Neuronal stem cell (in vitro differentiated cells): ENCODE measurements at regions not wholly inside any gene's neighbourhood (a gene's known extent, or its start where the extent isn't known, plus 50 kb on each side); places are given as distances from the start of the nearest gene placed in this dataset.

Source experiments
- DNase-seq: peaks from one replicate; pipeline ENCODE4 v3.0.0-alpha.2; 2013; ENCODE audit warnings: low spot score
- H2AFZ ChIP-seq: one replicate; pipeline ENCODE4 v1.6.1; 2013; ENCODE audit warnings: mild to moderate bottlenecking, low read length, inconsistent platforms
- H2AK5ac ChIP-seq: 2 replicates; pipeline ENCODE4 v1.6.1; 2013; ENCODE audit warnings: low read depth, mild to moderate bottlenecking, inconsistent platforms, low read length, moderate library complexity, mixed read lengths
- H2BK120ac ChIP-seq: 2 replicates; pipeline ENCODE4 v1.6.1; 2013; ENCODE audit warnings: low read depth, mild to moderate bottlenecking, inconsistent platforms, low read length, moderate library complexity, mixed read lengths
- H2BK12ac ChIP-seq: one replicate; pipeline ENCODE4 v1.6.1; 2013; ENCODE audit warnings: low read length, inconsistent platforms
- H2BK15ac ChIP-seq: 2 replicates; pipeline ENCODE4 v1.6.1; 2013; ENCODE audit warnings: mild to moderate bottlenecking, low read length, inconsistent platforms, mixed read lengths
- H2BK5ac ChIP-seq: one replicate; pipeline ENCODE4 v1.6.1; 2013; ENCODE audit warnings: inconsistent platforms, mild to moderate bottlenecking, low read length, moderate library complexity
- H3K14ac ChIP-seq: one replicate; pipeline ENCODE4 v1.6.1; 2013; ENCODE audit warnings: low read length, inconsistent platforms
- H3K18ac ChIP-seq: 2 replicates; pipeline ENCODE4 v1.6.1; 2013; ENCODE audit warnings: low read length, inconsistent platforms
- H3K23ac ChIP-seq: 2 replicates; pipeline ENCODE4 v1.6.1; 2013; ENCODE audit warnings: low read depth, mild to moderate bottlenecking, mixed read lengths, low read length, inconsistent platforms; ENCODE audit not compliant: poor library complexity
- H3K27ac ChIP-seq: replicated peaks from 3 replicates; pipeline ENCODE4 v1.5.1; 2013; ENCODE audit warnings: low read length, inconsistent platforms
- H3K27me3 ChIP-seq, 3 experiments: 2 replicates each; pipeline ENCODE4 v1.6.1; 2013; ENCODE audit warnings: low read length in 3 of 3, mild to moderate bottlenecking in 2 of 3, inconsistent platforms in 1 of 3, low read depth in 1 of 3, mixed read lengths in 1 of 3, moderate library complexity in 1 of 3; ENCODE audit not compliant: control insufficient read depth in 3 of 3, insufficient read depth in 3 of 3
- H3K36me3 ChIP-seq, 2 donors: replicated peaks in 1 of 2; 2 replicates each; pipeline ENCODE4 v1.6.1; 2013; ENCODE audit warnings: low read length in 2 of 2; ENCODE audit not compliant: control insufficient read depth in 2 of 2, insufficient read depth in 2 of 2
- H3K4ac ChIP-seq: 2 replicates; pipeline ENCODE4 v1.6.1; 2013; ENCODE audit warnings: inconsistent platforms, mild to moderate bottlenecking, low read length, moderate library complexity
- H3K4me1 ChIP-seq, 2 donors: 1 replicate in 1 of 2; 2 replicates in 1 of 2; pipeline ENCODE4 v1.6.1; 2013; ENCODE audit warnings: low read length in 2 of 2, low read depth in 1 of 2; ENCODE audit not compliant: control insufficient read depth in 2 of 2, insufficient read depth in 1 of 2
- H3K4me2 ChIP-seq: one replicate; pipeline ENCODE4 v1.6.1; 2013; ENCODE audit warnings: mild to moderate bottlenecking, low read length, inconsistent platforms; ENCODE audit not compliant: insufficient read depth, poor library complexity, severe bottlenecking
- H3K4me3 ChIP-seq, 2 donors: 2 replicates each; pipeline ENCODE4 v1.5.1; 2013; ENCODE audit warnings: low read length in 2 of 2, mild to moderate bottlenecking in 2 of 2, inconsistent platforms in 1 of 2, moderate library complexity in 1 of 2
- H3K79me1 ChIP-seq: one replicate; pipeline ENCODE4 v1.6.1; 2013; ENCODE audit warnings: low read depth, mild to moderate bottlenecking, inconsistent platforms, low read length, moderate library complexity
- H3K9ac ChIP-seq: one replicate; pipeline ENCODE4 v1.6.1; 2013; ENCODE audit warnings: mild to moderate bottlenecking, low read depth, low read length, inconsistent platforms; ENCODE audit not compliant: poor library complexity
- H3K9me3 ChIP-seq, 2 donors: replicated peaks in 1 of 2; 2 replicates each; pipeline versions ENCODE3 to v1.6.1; 2013; ENCODE audit warnings: low read length in 2 of 2, mild to moderate bottlenecking in 2 of 2, inconsistent platforms in 1 of 2, low read depth in 1 of 2, mixed read lengths in 1 of 2, moderate library complexity in 1 of 2; ENCODE audit not compliant: control insufficient read depth in 2 of 2, insufficient read depth in 1 of 2
- H4K8ac ChIP-seq: one replicate; pipeline ENCODE4 v1.6.1; 2013; ENCODE audit warnings: low read depth, mild to moderate bottlenecking, inconsistent platforms, low read length, moderate library complexity
- H4K91ac ChIP-seq: one replicate; pipeline ENCODE4 v1.6.1; 2013; ENCODE audit warnings: low read length, low read depth, mild to moderate bottlenecking, inconsistent platforms; ENCODE audit not compliant: poor library complexity
- WGBS, 2 donors: extraction: QIAGEN DNeasy Blood & Tissue Kit; methylation state at CpG; one replicate each; pipeline ENCODE4 v1.1.7; 2013; ENCODE audit warnings: missing lambda C conversion rate in 2 of 2, mixed read lengths in 1 of 2; ENCODE audit not compliant: insufficient read length in 2 of 2, insufficient replicate concordance in 1 of 2; ENCODE audit errors: extremely low coverage in 2 of 2; 5-methylcytosine and 5-hydroxymethylcytosine counted together

DNA sequence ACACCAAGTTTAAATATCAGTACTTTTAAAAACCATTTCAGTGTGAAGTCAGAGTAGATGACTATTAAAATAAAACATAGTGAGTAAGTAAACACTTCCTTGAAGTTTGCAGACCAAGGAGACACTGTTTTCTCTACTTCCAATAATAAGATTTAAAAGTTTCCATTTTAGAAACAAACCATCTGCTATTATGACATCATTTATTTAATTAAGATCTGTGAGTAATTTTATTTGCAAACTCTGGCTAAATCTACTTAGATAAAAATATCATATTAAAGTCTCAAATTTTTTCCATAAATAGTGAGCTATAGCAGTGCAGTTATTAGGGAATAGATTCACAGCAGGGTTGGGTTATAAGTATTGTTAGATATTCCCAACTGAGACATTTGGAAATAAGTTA lies 1267.0 kb upstream of the FLRT2 start:
- Histone ChIP-seq H3K9ac (no peak overlapping the region), H3K14ac (no peak overlapping the region), H3K4me1 (peaks cover 0 to 2% of the 10 kb centered on the region in 2 donors), H3K23ac (no peak overlapping the region), H3K4me2 (no peak overlapping the region), H2AFZ (no peak overlapping the region), H3K27ac (no peak overlapping the region), H3K79me1 (no peaks in the 10 kb centered on the region), H3K4ac (no peak overlapping the region), H2BK5ac (no peak overlapping the region), H3K36me3 (no peaks in the 10 kb centered on the region), H2AK5ac (no peak overlapping the region), H2BK120ac (no peak overlapping the region), H3K4me3 (no peak overlapping the region), H2BK15ac (no peak overlapping the region), H4K91ac (no peak overlapping the region), H3K18ac (no peak overlapping the region), H2BK12ac (no peak overlapping the region), H3K27me3 (peaks cover 0 to 2% (median 0%) of the 10 kb centered on the region in 3 experiments), H3K9me3 (no peaks in the 10 kb centered on the region), H4K8ac (no peak overlapping the region)
- no peak for DNase-seq

DNA sequence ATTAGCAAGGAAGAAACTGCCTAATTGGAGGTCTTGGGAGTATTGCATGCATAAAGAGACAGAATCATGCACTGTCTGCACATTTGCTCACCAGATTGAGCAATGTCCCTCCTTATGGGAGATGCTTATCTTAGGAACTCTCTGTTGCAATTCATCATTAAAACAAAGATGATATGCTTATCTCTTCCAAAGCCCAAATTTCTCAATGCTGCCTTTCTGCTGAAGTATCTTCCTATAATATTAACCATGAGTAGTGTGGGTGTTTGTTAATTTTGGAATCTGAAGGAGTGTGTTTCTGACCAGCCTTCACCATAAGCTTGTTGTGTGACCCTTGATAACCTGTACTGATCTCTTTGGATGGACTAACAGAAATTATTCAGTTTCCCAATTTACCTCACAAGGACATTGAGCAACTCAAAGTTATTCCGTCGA lies 1257.6 kb upstream of the FLRT2 start:
- no peaks in the 10 kb centered on the region for H3K27me3 ChIP-seq
- H2BK15ac ChIP-seq = no peak overlapping the region
- no peaks in the 10 kb centered on the region for H3K36me3 ChIP-seq
- H2BK120ac ChIP-seq = no peak overlapping the region
- no peaks in the 10 kb centered on the region for H3K9me3 ChIP-seq
- H3K9ac ChIP-seq = no peak overlapping the region
- no peak overlapping the region for H3K4me2 ChIP-seq
- DNase-seq = no peak
- no peak overlapping the region for H4K91ac ChIP-seq
- no peak overlapping the region for H2BK5ac ChIP-seq
- H3K27ac ChIP-seq = no peak overlapping the region
- H3K4ac ChIP-seq = no peak overlapping the region
- H3K79me1 ChIP-seq = no peaks in the 10 kb centered on the region
- H2AFZ ChIP-seq = no peak overlapping the region
- no peaks in the 10 kb centered on the region for H3K4me1 ChIP-seq
- H3K18ac ChIP-seq = no peak overlapping the region
- no peak overlapping the region for H4K8ac ChIP-seq
- H3K4me3 ChIP-seq = no peak overlapping the region
- no peak overlapping the region for H3K23ac ChIP-seq
- H2BK12ac ChIP-seq = no peak overlapping the region
- H2AK5ac ChIP-seq = no peak overlapping the region
- H3K14ac ChIP-seq = no peak overlapping the region
- no CpG with 5 or more reads among the region's 2 CpGs for WGBS, 2 donors

DNA sequence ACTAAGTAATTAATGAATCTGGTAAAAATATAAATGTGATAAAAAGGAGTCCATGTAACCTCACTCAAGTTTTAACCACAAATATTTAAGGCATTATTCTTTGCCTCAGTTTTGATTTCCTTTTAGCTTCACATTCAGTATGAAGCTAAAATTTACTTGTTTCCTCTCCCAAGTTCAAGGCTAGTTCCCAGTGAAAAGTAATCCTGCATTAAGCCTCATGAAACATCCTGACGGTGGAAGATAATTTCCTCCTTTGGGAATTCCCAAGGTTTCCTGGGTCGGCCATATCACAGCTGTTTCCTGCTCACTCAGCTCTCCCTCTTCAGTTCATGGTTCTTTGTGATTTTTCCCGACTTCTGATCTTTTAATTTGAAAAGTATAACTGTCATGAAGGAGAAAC lies 1256.8 kb upstream of the FLRT2 start:
- no peak overlapping the region for H2AK5ac ChIP-seq
- H3K18ac ChIP-seq = no peak overlapping the region
- H4K8ac ChIP-seq = no peak overlapping the region
- H3K27me3 ChIP-seq = no peaks in the 10 kb centered on the region
- H3K23ac ChIP-seq = no peak overlapping the region
- H2BK120ac ChIP-seq = no peak overlapping the region
- no peak for DNase-seq
- H4K91ac ChIP-seq = no peak overlapping the region
- no peaks in the 10 kb centered on the region for H3K4me1 ChIP-seq
- no CpG with 5 or more reads among the region's 3 CpGs for WGBS, 2 donors
- no peak overlapping the region for H3K27ac ChIP-seq
- H2BK12ac ChIP-seq = no peak overlapping the region
- H3K14ac ChIP-seq = no peak overlapping the region
- H2BK5ac ChIP-seq = no peak overlapping the region
- no peaks in the 10 kb centered on the region for H3K9me3 ChIP-seq
- no peak overlapping the region for H3K4me2 ChIP-seq
- no peak overlapping the region for H2BK15ac ChIP-seq
- H3K4ac ChIP-seq = no peak overlapping the region
- H2AFZ ChIP-seq = no peak overlapping the region
- no peak overlapping the region for H3K9ac ChIP-seq
- H3K4me3 ChIP-seq = no peak overlapping the region
- no peaks in the 10 kb centered on the region for H3K79me1 ChIP-seq
- no peaks in the 10 kb centered on the region for H3K36me3 ChIP-seq

DNA sequence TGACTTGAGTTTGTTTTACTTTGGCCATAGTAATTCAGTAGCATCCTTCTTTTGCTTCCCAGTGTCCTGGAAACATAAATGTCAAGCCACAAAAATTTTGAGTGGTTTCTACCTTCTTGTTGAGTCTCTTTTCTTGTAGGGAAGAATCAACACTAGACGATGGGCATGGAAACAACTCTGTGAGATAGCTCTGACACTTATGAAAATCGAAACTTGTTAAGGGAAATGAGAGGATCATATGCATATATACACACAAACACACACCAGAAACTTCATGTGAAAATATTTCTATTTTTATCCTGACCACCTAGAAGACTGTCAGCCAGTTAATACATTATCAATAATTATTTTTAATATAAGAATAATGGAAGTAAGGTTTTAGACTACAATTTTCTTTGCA lies 1247.3 kb upstream of the FLRT2 start:
- Histone ChIP-seq H3K4me2 (no peak overlapping the region), H3K27ac (no peak overlapping the region), H3K4ac (no peak overlapping the region), H3K27me3 (no peaks in the 10 kb centered on the region), H2BK120ac (no peak overlapping the region), H4K8ac (no peak overlapping the region), H3K79me1 (no peaks in the 10 kb centered on the region), H2BK15ac (no peak overlapping the region), H3K18ac (no peak overlapping the region), H2AFZ (no peak overlapping the region), H3K4me1 (no peaks in the 10 kb centered on the region), H3K36me3 (no peaks in the 10 kb centered on the region), H3K9me3 (no peaks in the 10 kb centered on the region), H3K23ac (no peak overlapping the region), H4K91ac (no peak overlapping the region), H2BK12ac (no peak overlapping the region), H2BK5ac (no peak overlapping the region), H3K14ac (no peak overlapping the region), H2AK5ac (no peak overlapping the region), H3K4me3 (no peak overlapping the region), H3K9ac (no peak overlapping the region)
- DNase-seq = no peak
- no CpG with 5 or more reads among the region's 2 CpGs for WGBS, 2 donors
